Fibroblast of skin of right biceps (primary cell): ENCODE measurements at regions not wholly inside any gene's neighbourhood (a gene's known extent, or its start where the extent isn't known, plus 50 kb on each side); places are given as distances from the start of the nearest gene placed in this dataset.
"Not testable (repeated sequence)": the region's sequence is repeated elsewhere in the genome, so short reads cannot be mapped to it uniquely, and the experiment has no call there.

Experiments used
- DNase-seq: peaks from one replicate; pipeline ENCODE4 v3.0.0-alpha.2; 2013

DNA sequence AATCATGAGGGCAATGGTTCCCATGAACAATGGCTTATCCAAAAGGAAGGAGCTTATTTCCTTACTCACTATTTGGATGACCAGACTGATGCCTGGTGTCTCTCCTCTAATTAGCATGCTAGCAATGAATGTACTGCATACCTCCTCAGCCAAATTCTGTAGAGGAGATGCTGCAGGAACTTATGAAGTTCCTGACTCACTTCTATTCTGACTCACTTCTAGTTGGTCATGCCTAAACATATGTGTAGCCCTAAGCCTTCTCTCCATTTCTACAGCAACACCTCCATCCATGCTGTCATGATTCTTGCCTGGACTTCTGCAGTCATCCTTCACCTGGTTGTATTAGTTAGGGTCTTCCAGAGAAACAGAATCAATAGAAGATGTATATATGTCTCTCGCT, 59.9 kb upstream of the MRPS9 start:
- DNase-seq = no peak

GRCh38 chr2:104979786-104980185, 58.1 kb upstream of the MRPS9 start:
- DNase-seq = not testable (repeated sequence)

GRCh38 chr2:104982111-104982510, 55.8 kb upstream of the MRPS9 start:
- DNase-seq = no peak
